Endodermal cell (in vitro differentiated cells): ENCODE measurements at regions not wholly inside any gene's neighbourhood (a gene's known extent, or its start where the extent isn't known, plus 50 kb on each side); places are given as distances from the start of the nearest gene placed in this dataset.

Experiments used
- DNase-seq: peaks from one replicate; pipeline ENCODE4 v3.0.0-alpha.2; 2017
- H3K27ac ChIP-seq: 2 replicates; pipeline ENCODE4 v1.5.1; 2013; ENCODE audit warnings: mild to moderate bottlenecking, low read depth, low read length, moderate library complexity
- H3K27me3 ChIP-seq: 2 replicates; pipeline ENCODE4 v1.6.1; 2013; ENCODE audit warnings: mild to moderate bottlenecking, low read length, moderate library complexity; ENCODE audit not compliant: insufficient read depth, control insufficient read depth, poor library complexity, severe bottlenecking
- H3K36me3 ChIP-seq: 2 replicates; pipeline ENCODE4 v1.7.0; 2013; ENCODE audit warnings: mild to moderate bottlenecking, low read length, moderate library complexity; ENCODE audit not compliant: control insufficient read depth, insufficient read depth
- H3K4me1 ChIP-seq: one replicate; pipeline ENCODE4 v1.7.0; 2013; ENCODE audit warnings: low read length; ENCODE audit not compliant: control insufficient read depth, insufficient read depth
- H3K4me3 ChIP-seq: 2 replicates; pipeline ENCODE4 v1.5.1; 2013; ENCODE audit warnings: mild to moderate bottlenecking, low read length, moderate library complexity
- H3K9ac ChIP-seq: 2 replicates; pipeline ENCODE4 v1.6.1; 2013; ENCODE audit warnings: mild to moderate bottlenecking, low read length, moderate library complexity; ENCODE audit not compliant: poor library complexity, severe bottlenecking; ENCODE audit errors: extremely low read depth
- H3K9me3 ChIP-seq: 2 replicates; pipeline ENCODE4 v1.6.1; 2013; ENCODE audit warnings: mild to moderate bottlenecking, low read length, moderate library complexity; ENCODE audit not compliant: control insufficient read depth
- H3K27ac Mint-ChIP-seq: 2 replicates; pipeline ENCODE4 v1.8.0; 2020; ENCODE audit warnings: mixed read lengths
- H3K27me3 Mint-ChIP-seq: 2 replicates; pipeline ENCODE4 v1.8.0; 2021; ENCODE audit warnings: mild to moderate bottlenecking, mixed read lengths; ENCODE audit not compliant: insufficient read depth
- H3K36me3 Mint-ChIP-seq: 2 replicates; pipeline ENCODE4 v1.8.0; 2020; ENCODE audit warnings: low read depth, mixed read lengths
- H3K4me1 Mint-ChIP-seq: 2 replicates; pipeline ENCODE4 v1.8.0; 2020; ENCODE audit warnings: mixed read lengths
- H3K4me3 Mint-ChIP-seq: 2 replicates; pipeline ENCODE4 v1.8.0; 2020; ENCODE audit warnings: mild to moderate bottlenecking, moderate library complexity, mixed read lengths
- H3K9me3 Mint-ChIP-seq: 2 replicates; pipeline ENCODE4 v1.8.0; 2020; ENCODE audit warnings: mild to moderate bottlenecking, mixed read lengths
- WGBS, 2 experiments: methylation state at CpG; one replicate each; pipeline versions ENCODE4 v1.1.5 to v1.1.7; 2013; ENCODE audit warnings: missing lambda C conversion rate in 2 of 2, mixed read lengths in 1 of 2; ENCODE audit not compliant: insufficient coverage in 1 of 2, insufficient read length in 1 of 2; 5-methylcytosine and 5-hydroxymethylcytosine counted together
- TF ChIP-seq, protein P1 (sequence below): fragments of 200-600 bp; sonication (generic); conservative IDR thresholded peaks from 2 replicates; pipeline ENCODE4 v1.5.0; 2021; ENCODE audit warnings: antibody characterized with exemption, mild to moderate bottlenecking

DNA sequence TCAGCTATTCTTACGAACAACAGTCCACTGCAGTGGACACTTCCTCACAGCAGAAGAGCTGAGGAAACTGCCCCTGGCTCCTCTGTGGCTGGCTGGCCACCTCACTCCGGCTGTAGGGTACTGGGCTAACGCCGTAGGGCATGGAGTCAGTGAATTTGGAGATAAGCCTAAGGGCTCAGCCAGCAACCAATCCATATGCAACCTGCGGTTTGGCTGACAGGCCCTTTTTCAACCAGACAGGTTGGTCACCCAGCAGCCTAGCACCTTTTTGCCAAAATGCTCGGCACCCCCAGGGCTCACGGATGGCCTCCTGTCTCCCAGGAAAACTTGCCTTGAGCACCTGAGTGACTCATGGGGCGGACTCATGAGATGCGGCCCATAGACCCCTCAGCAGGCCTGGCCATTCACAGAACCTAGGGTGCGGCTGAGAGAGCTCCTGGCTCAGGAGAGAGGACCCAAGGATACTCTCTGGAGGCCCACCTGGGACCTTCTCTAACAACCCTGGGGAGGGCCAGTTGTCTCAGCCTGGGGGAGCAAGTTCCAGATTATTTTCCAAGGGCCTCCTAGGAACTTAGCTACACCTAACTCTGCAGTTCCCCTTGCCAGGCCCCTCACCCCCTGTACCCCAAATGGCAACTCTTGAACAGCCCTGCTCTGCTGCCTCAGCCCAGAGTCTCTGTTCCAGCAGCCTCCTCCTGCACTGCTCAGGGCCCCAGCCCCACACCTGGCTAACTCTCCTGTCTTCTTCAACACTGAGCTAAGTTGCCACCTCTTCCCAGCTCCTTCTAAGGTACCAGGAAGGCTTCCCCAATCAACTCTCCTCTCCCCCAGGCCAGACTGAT, 252.1 kb downstream of the CYP26B1 start:
- no peak overlapping the region for H3K27ac ChIP-seq
- Mint-ChIP-seq H3K4me1 (peaks cover 6% of the 10 kb centered on the region), H3K36me3 (no peaks in the 10 kb centered on the region), H3K27me3 (peaks cover 4% of the 10 kb centered on the region), H3K9me3 (no peaks in the 10 kb centered on the region), H3K4me3 (no peak overlapping the region), H3K27ac (no peak overlapping the region)
- WGBS, 2 experiments: 84 to 89% methylated on average over 6 to 10 of the region's 10 CpGs
- DNase-seq: peak; percentile 30
- H3K4me3 ChIP-seq: no peak overlapping the region
- TF ChIP-seq, protein P1, sequence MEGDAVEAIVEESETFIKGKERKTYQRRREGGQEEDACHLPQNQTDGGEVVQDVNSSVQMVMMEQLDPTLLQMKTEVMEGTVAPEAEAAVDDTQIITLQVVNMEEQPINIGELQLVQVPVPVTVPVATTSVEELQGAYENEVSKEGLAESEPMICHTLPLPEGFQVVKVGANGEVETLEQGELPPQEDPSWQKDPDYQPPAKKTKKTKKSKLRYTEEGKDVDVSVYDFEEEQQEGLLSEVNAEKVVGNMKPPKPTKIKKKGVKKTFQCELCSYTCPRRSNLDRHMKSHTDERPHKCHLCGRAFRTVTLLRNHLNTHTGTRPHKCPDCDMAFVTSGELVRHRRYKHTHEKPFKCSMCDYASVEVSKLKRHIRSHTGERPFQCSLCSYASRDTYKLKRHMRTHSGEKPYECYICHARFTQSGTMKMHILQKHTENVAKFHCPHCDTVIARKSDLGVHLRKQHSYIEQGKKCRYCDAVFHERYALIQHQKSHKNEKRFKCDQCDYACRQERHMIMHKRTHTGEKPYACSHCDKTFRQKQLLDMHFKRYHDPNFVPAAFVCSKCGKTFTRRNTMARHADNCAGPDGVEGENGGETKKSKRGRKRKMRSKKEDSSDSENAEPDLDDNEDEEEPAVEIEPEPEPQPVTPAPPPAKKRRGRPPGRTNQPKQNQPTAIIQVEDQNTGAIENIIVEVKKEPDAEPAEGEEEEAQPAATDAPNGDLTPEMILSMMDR: no peak
- H3K36me3 ChIP-seq: no peaks in the 10 kb centered on the region
- no peaks in the 10 kb centered on the region for H3K9me3 ChIP-seq
- no peak overlapping the region for H3K9ac ChIP-seq
- no peaks in the 10 kb centered on the region for H3K4me1 ChIP-seq
- no peaks in the 10 kb centered on the region for H3K27me3 ChIP-seq

DNA sequence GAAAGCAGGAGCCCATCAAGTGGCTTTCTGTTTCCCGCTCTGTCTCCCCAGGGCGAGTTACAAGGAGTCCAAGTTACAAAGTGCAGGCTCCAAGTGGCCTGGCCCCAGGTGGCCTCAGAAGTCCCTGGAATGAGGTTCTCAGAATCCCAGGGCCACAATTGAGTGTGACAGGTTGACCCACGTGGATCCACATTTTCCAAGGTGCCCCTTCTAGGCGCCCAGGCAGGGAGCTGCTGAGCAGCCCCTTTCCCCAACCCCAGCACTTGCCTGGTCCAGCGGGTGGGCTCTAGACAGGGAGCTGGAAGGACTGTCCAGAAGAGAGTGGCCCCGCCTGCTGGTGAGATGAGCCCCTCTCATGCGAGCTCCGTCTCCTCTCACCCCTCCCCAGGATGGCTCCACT, 253.4 kb downstream of the CYP26B1 start:
- Mint-ChIP-seq H3K4me3 (no peak overlapping the region), H3K4me1 (peaks cover 6% of the 10 kb centered on the region), H3K27me3 (peaks cover 2% of the 10 kb centered on the region), H3K27ac (no peak overlapping the region), H3K9me3 (no peaks in the 10 kb centered on the region), H3K36me3 (no peaks in the 10 kb centered on the region)
- Histone ChIP-seq H3K9ac (no peak overlapping the region), H3K27ac (no peak overlapping the region), H3K9me3 (no peaks in the 10 kb centered on the region), H3K4me3 (no peak overlapping the region), H3K27me3 (no peaks in the 10 kb centered on the region), H3K36me3 (no peaks in the 10 kb centered on the region), H3K4me1 (no peaks in the 10 kb centered on the region)
- TF ChIP-seq, protein P1: peak; percentile 48
- 83 to 100% methylated on average over 1 to 8 of the region's 8 CpGs for WGBS, 2 experiments
- peak; percentile 62 for DNase-seq

DNA sequence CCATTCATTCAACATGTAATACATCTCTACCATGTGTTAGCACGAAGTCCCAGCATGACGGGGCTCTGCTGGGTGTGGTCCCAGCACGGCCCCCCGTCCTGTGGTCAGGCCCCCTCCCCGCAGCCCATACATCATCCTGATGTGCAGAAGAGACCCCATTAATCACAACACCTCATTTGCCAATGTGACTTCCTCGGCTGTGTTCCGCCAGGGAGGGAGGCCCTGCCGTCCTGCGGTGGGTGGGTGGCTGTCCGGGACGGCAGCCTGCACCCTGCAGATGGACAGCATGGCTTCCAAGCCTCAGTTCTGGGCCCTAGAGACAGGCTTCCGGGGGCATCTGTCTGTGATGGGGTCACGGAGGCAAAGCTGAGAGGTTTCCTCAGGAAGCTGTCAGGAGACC, 254.0 kb downstream of the CYP26B1 start:
- TF ChIP-seq, protein P1: no peak
- DNase-seq: peak; percentile 17
- H3K4me3 ChIP-seq: no peak overlapping the region

More for the DNA sequence above, 254.0 kb downstream of the CYP26B1 start:
- H3K27ac Mint-ChIP-seq: no peak overlapping the region
- H3K9me3 Mint-ChIP-seq: no peaks in the 10 kb centered on the region
- H3K27me3 Mint-ChIP-seq: no peaks in the 10 kb centered on the region
- H3K4me1 Mint-ChIP-seq: peaks cover 6% of the 10 kb centered on the region
- no peaks in the 10 kb centered on the region for H3K9me3 ChIP-seq
- H3K4me1 ChIP-seq: no peaks in the 10 kb centered on the region
- H3K27me3 ChIP-seq: no peaks in the 10 kb centered on the region
- no peak overlapping the region for H3K27ac ChIP-seq
- 89 to 97% methylated on average over 6 to 13 of the region's 13 CpGs for WGBS, 2 experiments
- no peaks in the 10 kb centered on the region for H3K36me3 ChIP-seq
- no peak overlapping the region for H3K4me3 Mint-ChIP-seq
- H3K9ac ChIP-seq: no peak overlapping the region
- no peaks in the 10 kb centered on the region for H3K36me3 Mint-ChIP-seq
